PC-9 (cell line): ENCODE measurements at regions not wholly inside any gene's neighbourhood (a gene's known extent, or its start where the extent isn't known, plus 50 kb on each side); places are given as distances from the start of the nearest gene placed in this dataset.

Source experiments
- EZH2 ChIP-seq: fragments of 200-600 bp; sonication (generic); IDR thresholded peaks from 2 replicates; pipeline ENCODE4 v1.8.0; 2017; ENCODE audit warnings: antibody characterized with exemption, low read depth
- TF ChIP-seq, protein P1 (sequence below): fragments of 200-600 bp; sonication (generic); conservative IDR thresholded peaks from 2 replicates; pipeline ENCODE4 v1.6.1; 2017; ENCODE audit warnings: mixed run types, antibody characterized with exemption, mild to moderate bottlenecking, moderate library complexity

DNA sequence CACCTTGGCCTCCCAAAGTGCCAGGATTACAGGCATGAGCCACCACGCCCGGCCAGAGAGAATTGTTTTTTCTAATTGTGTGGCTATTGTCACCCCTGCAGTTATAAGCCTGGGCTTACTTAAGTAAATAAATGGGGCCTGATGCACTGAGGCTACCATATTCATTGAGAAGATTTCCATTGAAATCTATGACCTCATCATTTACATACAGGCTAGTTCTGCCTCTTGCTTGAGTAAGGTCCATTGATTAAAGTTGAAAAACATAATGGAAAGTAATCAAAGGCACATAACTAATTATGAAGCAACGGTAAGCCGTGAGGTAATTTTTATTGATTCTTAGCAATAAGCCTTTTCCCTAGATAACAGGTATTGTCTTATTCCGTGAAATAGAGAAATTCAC, 788.9 kb downstream of the ADGRL2 start:
- TF ChIP-seq, protein P1, sequence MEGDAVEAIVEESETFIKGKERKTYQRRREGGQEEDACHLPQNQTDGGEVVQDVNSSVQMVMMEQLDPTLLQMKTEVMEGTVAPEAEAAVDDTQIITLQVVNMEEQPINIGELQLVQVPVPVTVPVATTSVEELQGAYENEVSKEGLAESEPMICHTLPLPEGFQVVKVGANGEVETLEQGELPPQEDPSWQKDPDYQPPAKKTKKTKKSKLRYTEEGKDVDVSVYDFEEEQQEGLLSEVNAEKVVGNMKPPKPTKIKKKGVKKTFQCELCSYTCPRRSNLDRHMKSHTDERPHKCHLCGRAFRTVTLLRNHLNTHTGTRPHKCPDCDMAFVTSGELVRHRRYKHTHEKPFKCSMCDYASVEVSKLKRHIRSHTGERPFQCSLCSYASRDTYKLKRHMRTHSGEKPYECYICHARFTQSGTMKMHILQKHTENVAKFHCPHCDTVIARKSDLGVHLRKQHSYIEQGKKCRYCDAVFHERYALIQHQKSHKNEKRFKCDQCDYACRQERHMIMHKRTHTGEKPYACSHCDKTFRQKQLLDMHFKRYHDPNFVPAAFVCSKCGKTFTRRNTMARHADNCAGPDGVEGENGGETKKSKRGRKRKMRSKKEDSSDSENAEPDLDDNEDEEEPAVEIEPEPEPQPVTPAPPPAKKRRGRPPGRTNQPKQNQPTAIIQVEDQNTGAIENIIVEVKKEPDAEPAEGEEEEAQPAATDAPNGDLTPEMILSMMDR: no peak
- TF ChIP-seq EZH2: no peak
